Adrenal gland (tissue), 5 donors: ENCODE measurements at regions not wholly inside any gene's neighbourhood (a gene's known extent, or its start where the extent isn't known, plus 50 kb on each side); places are given as distances from the start of the nearest gene placed in this dataset.

Experiments
- POLR2A ChIP-seq, 2 donors: fragments of 450-650 bp; IDR thresholded peaks; one replicate each; pipeline ENCODE4 v1.6.1; 2017; ENCODE audit warnings: antibody characterized with exemption in 2 of 2, mild to moderate bottlenecking in 2 of 2, moderate library complexity in 1 of 2
- TF ChIP-seq, protein P1 (sequence below), 6 experiments: fragments of 450-650 bp in 4 of 6; fragments of 200-600 bp in 2 of 6; sonication (generic) in 1 of 6; IDR thresholded peaks; 1 replicate in 5 of 6; 2 replicates in 1 of 6; pipeline versions ENCODE4 v1.5.1 to v1.8.0; 2016 to 2021; ENCODE audit warnings: antibody characterized with exemption in 6 of 6, mild to moderate bottlenecking in 2 of 6, moderate library complexity in 1 of 6
- donor health status: DM: no; HTN: no; CAD: no.

- TF ChIP-seq, protein P1, sequence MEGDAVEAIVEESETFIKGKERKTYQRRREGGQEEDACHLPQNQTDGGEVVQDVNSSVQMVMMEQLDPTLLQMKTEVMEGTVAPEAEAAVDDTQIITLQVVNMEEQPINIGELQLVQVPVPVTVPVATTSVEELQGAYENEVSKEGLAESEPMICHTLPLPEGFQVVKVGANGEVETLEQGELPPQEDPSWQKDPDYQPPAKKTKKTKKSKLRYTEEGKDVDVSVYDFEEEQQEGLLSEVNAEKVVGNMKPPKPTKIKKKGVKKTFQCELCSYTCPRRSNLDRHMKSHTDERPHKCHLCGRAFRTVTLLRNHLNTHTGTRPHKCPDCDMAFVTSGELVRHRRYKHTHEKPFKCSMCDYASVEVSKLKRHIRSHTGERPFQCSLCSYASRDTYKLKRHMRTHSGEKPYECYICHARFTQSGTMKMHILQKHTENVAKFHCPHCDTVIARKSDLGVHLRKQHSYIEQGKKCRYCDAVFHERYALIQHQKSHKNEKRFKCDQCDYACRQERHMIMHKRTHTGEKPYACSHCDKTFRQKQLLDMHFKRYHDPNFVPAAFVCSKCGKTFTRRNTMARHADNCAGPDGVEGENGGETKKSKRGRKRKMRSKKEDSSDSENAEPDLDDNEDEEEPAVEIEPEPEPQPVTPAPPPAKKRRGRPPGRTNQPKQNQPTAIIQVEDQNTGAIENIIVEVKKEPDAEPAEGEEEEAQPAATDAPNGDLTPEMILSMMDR (IDR thresholded peaks at IDR 0.05): no peak
- TF ChIP-seq POLR2A (IDR thresholded peaks at IDR 0.05): no peak
Observed at GRCh38 chr15:62912808-62913207, 129.7 kb upstream of the TPM1 start.
